A673 (cell line): ENCODE measurements at regions not wholly inside any gene's neighbourhood (a gene's known extent, or its start where the extent isn't known, plus 50 kb on each side); places are given as distances from the start of the nearest gene placed in this dataset.
A peak's percentile ranks its signal among the peaks of the same experiment; 100 is the strongest.

Source experiments
- BruUV-seq: library from RNA; stranded (reverse); fragments of 400-500 nt; replicated peaks from 2 replicates; lab custom pipeline; 2021; lab: Mats Ljungman, UMichigan
- CTCF ChIA-PET: fragments of 300-600 bp; sonication (Branson Sonifier 250); formaldehyde crosslinking; loops from one replicate; lab custom pipeline; 2022; ENCODE audit warnings: antibody characterized with exemption; lab: Charles Lee
- POLR2A ChIA-PET: fragments of 300-600 bp; sonication (Branson Sonifier 250); formaldehyde crosslinking; loops from one replicate; lab custom pipeline; 2022; ENCODE audit warnings: antibody characterized with exemption; ENCODE audit not compliant: low non-redundant PET; lab: Charles Lee
- DNase-seq: peaks from one replicate; pipeline ENCODE4 v3.0.0-alpha.2; 2015; ENCODE audit warnings: low spot score
- H3K27ac ChIP-seq: fragments of 200-600 bp; sonication (generic); 2 replicates; pipeline ENCODE4 v1.5.1; 2016; ENCODE audit warnings: mixed run types, low read depth, mild to moderate bottlenecking, mixed read lengths, antibody characterized with exemption, low read length; ENCODE audit not compliant: poor library complexity, severe bottlenecking
- H3K27me3 ChIP-seq: fragments of 200-600 bp; sonication (generic); replicated peaks from 2 replicates; pipeline ENCODE4 v1.6.1; 2017; ENCODE audit warnings: mixed run types, low read depth, mild to moderate bottlenecking, mixed read lengths, antibody characterized with exemption, low read length; ENCODE audit not compliant: insufficient read depth, poor library complexity
- H3K36me3 ChIP-seq: fragments of 200-600 bp; sonication (generic); 2 replicates; pipeline ENCODE4 v1.6.1; 2016; ENCODE audit warnings: mixed run types, mild to moderate bottlenecking, mixed read lengths, antibody characterized with exemption, low read length; ENCODE audit not compliant: insufficient read depth, poor library complexity, severe bottlenecking
- H3K4me1 ChIP-seq: fragments of 200-600 bp; sonication (generic); 2 replicates; pipeline ENCODE4 v1.6.1; 2017; ENCODE audit warnings: mixed run types, mild to moderate bottlenecking, mixed read lengths, antibody characterized with exemption, low read length; ENCODE audit not compliant: insufficient read depth, poor library complexity, severe bottlenecking
- H3K4me3 ChIP-seq: fragments of 200-600 bp; sonication (generic); 2 replicates; pipeline ENCODE4 v1.5.1; 2016; ENCODE audit warnings: low read depth, mixed run types, mild to moderate bottlenecking, mixed read lengths, low read length; ENCODE audit not compliant: poor library complexity, severe bottlenecking
- H3K9me3 ChIP-seq: fragments of 200-600 bp; sonication (generic); 2 replicates; pipeline ENCODE4 v1.6.1; 2016; ENCODE audit warnings: mixed run types, low read depth, mild to moderate bottlenecking, mixed read lengths, antibody characterized with exemption, low read length; ENCODE audit not compliant: poor library complexity, severe bottlenecking
- CTCF ChIP-seq: fragments of 300-800, 200-600 bp; sonication (generic); conservative IDR thresholded peaks from 2 replicates; pipeline ENCODE4 v1.5.1; 2017; ENCODE audit warnings: low read depth, mild to moderate bottlenecking, antibody characterized with exemption, low read length, moderate library complexity, mixed read lengths
- EZH2 ChIP-seq: fragments of 200-600 bp; sonication (generic); IDR thresholded peaks from 2 replicates; pipeline ENCODE4 v1.6.1; 2017; ENCODE audit warnings: borderline replicate concordance, low read depth, mild to moderate bottlenecking, mixed read lengths, antibody characterized with exemption, low read length; ENCODE audit not compliant: poor library complexity, severe bottlenecking
- intact Hi-C: fragments of 100-400 bp; cut with micrococcal nuclease; formaldehyde crosslinking; loops from one replicate; pipeline ENCODE4 v1.10.0; 2022; ENCODE audit not compliant: unreplicated experiment

- intact Hi-C loops = loop anchor here (5.0 to 10.0 kb wide), 2 partner anchors 146 to 628 kb away; partner anchors contain the start of gene UGP2
- Histone ChIP-seq H3K27me3 (no peaks in the 10 kb centered on the region), H3K4me3 (no peak overlapping the region), H3K9me3 (no peaks in the 10 kb centered on the region), H3K36me3 (no peaks in the 10 kb centered on the region), H3K27ac (no peak overlapping the region), H3K4me1 (no peaks in the 10 kb centered on the region)
- no peak for DNase-seq
- ChIA-PET CTCF (no interaction called here), POLR2A (no interaction called here)
- TF ChIP-seq EZH2 (no peak), CTCF (no peak)
- BruUV-seq = no TSS peak
These were observed 107.7 kb downstream of the MDH1 start for GRCh38 chr2:63696496-63696895.

GRCh38 chr2:63697160-63697559 lies 108.4 kb downstream of the MDH1 start:
- no peaks in the 10 kb centered on the region for H3K9me3 ChIP-seq
- no peaks in the 10 kb centered on the region for H3K4me1 ChIP-seq
- no peaks in the 10 kb centered on the region for H3K27me3 ChIP-seq
- POLR2A ChIA-PET = no interaction called here
- H3K27ac ChIP-seq = no peak overlapping the region
- no peak overlapping the region for H3K4me3 ChIP-seq
- no peak for DNase-seq
- no peak for TF ChIP-seq CTCF
- TF ChIP-seq EZH2 = no peak
- no peaks in the 10 kb centered on the region for H3K36me3 ChIP-seq
- intact Hi-C loops = loop anchor here (5.0 to 10.0 kb wide), 2 partner anchors 145 to 628 kb away; partner anchors contain the start of gene UGP2
- no TSS peak for BruUV-seq
- CTCF ChIA-PET = no interaction called here

GRCh38 chr2:63698786-63699548 lies 110.2 kb downstream of the MDH1 start:
- Histone ChIP-seq H3K27me3 (no peaks in the 10 kb centered on the region), H3K36me3 (no peaks in the 10 kb centered on the region), H3K27ac (no peak overlapping the region), H3K9me3 (no peaks in the 10 kb centered on the region), H3K4me1 (no peaks in the 10 kb centered on the region), H3K4me3 (no peak overlapping the region)
- TF ChIP-seq EZH2 (no peak), CTCF (peak; percentile 70)
- BruUV-seq = no TSS peak
- peak; percentile 73 for DNase-seq
- ChIA-PET CTCF (interaction anchor here (1.0 to 1.1 kb wide), 2 partner anchors 162 to 629 kb away, joined by 3 to 15 read pairs; no protein-coding TSS in a partner anchor), POLR2A (no interaction called here)
- intact Hi-C loops = loop anchor here (2.0 to 10.0 kb wide), 4 partner anchors 143 to 626 kb away; partner anchors contain the start of gene UGP2
